ENCODE measurements at regions not wholly inside any gene's neighbourhood (a gene's known extent, or its start where the extent isn't known, plus 50 kb on each side); places are given as distances from the start of the nearest gene placed in this dataset.
A peak's percentile ranks its signal among the peaks of the same experiment; 100 is the strongest.

GRCh38 chrX:137891431-137891830 is 325.5 kb downstream of the ZIC3 start:
- TF ChIP-seq POLR2A (IDR thresholded peaks at IDR 0.05) (no peak), POLR2AphosphoS5 (IDR thresholded peaks at IDR 0.05) (no peak), CTCF (IDR thresholded peaks at IDR 0.05) (no peak), EP300 (IDR thresholded peaks at IDR 0.05) (no peak)
- ATAC-seq, result no peak
- 47 to 65% methylated on average over 2 of the region's 3 CpGs for WGBS, 2 donors (ENCODE audit: low coverage in 1 of 2)

GRCh38 chrX:137896123-137896522 is 330.2 kb downstream of the ZIC3 start:
- ATAC-seq, result no peak
- WGBS, 2 donors (ENCODE audit: low coverage in 1 of 2), result 40 to 53% methylated on average over 1 to 2 of the region's 3 CpGs
- no peak for TF ChIP-seq EP300 (IDR thresholded peaks at IDR 0.05)

More at GRCh38 chrX:137891431-137891830, 325.5 kb downstream of the ZIC3 start:
- H3K4me3 ChIP-seq, result no peak overlapping the region
- no peaks in the 10 kb centered on the region for H3K9me3 ChIP-seq
- H3K4me1 ChIP-seq, result no peaks in the 10 kb centered on the region
- no peak overlapping the region for H3K27ac ChIP-seq
- no peaks in the 10 kb centered on the region for H3K27me3 ChIP-seq
- H3K36me3 ChIP-seq, result no peaks in the 10 kb centered on the region

GRCh38 chrX:137915466-137915865 is 349.5 kb downstream of the ZIC3 start:
- no peaks in the 10 kb centered on the region for H3K9me3 ChIP-seq
- H3K27me3 ChIP-seq, result no peaks in the 10 kb centered on the region
- H3K27ac ChIP-seq, result no peak overlapping the region
- H3K4me1 ChIP-seq, result no peaks in the 10 kb centered on the region
- no peak overlapping the region for H3K4me3 ChIP-seq
- no CpG with 5 or more reads among the region's 3 CpGs for WGBS, 2 donors (ENCODE audit: low coverage in 1 of 2)
- ATAC-seq, result no peak
- no peaks in the 10 kb centered on the region for H3K36me3 ChIP-seq
- TF ChIP-seq POLR2A (IDR thresholded peaks at IDR 0.05), result no peak
- no peak for TF ChIP-seq POLR2AphosphoS5 (IDR thresholded peaks at IDR 0.05)
- TF ChIP-seq CTCF (IDR thresholded peaks at IDR 0.05), result no peak
- TF ChIP-seq EP300 (IDR thresholded peaks at IDR 0.05), result no peak

More at GRCh38 chrX:137896123-137896522, 330.2 kb downstream of the ZIC3 start:
- Histone ChIP-seq H3K4me3 (no peak overlapping the region), H3K9me3 (no peaks in the 10 kb centered on the region), H3K36me3 (no peaks in the 10 kb centered on the region), H3K27ac (no peak overlapping the region), H3K4me1 (no peaks in the 10 kb centered on the region), H3K27me3 (no peaks in the 10 kb centered on the region)

- no peak for TF ChIP-seq POLR2A (IDR thresholded peaks at IDR 0.05)
- no peak for TF ChIP-seq POLR2AphosphoS5 (IDR thresholded peaks at IDR 0.05)
- no peak for TF ChIP-seq CTCF (IDR thresholded peaks at IDR 0.05)
- TF ChIP-seq EP300 (IDR thresholded peaks at IDR 0.05), result no peak
- Histone ChIP-seq H3K27ac (no peak overlapping the region), H3K9me3 (no peaks in the 10 kb centered on the region), H3K36me3 (no peaks in the 10 kb centered on the region), H3K4me1 (no peaks in the 10 kb centered on the region), H3K4me3 (no peak overlapping the region), H3K27me3 (no peaks in the 10 kb centered on the region)
- 0% methylated on average over 1 of the region's 6 CpGs; no CpG with 5 or more reads in 1 of the 2 donors for WGBS, 2 donors (ENCODE audit: low coverage in 1 of 2)
- ATAC-seq, result no peak
Measured at GRCh38 chrX:137916090-137916746, 350.3 kb downstream of the ZIC3 start.

- H3K4me1 ChIP-seq, result no peaks in the 10 kb centered on the region
- H3K4me3 ChIP-seq, result no peak overlapping the region
- H3K27ac ChIP-seq, result no peak overlapping the region
- H3K27me3 ChIP-seq, result no peaks in the 10 kb centered on the region
- no peak for ATAC-seq
- no peaks in the 10 kb centered on the region for H3K36me3 ChIP-seq
- TF ChIP-seq POLR2A (IDR thresholded peaks at IDR 0.05), result no peak
- TF ChIP-seq CTCF (IDR thresholded peaks at IDR 0.05), result peak in 1 of 4 experiments; percentile 12
- H3K9me3 ChIP-seq, result no peaks in the 10 kb centered on the region
- 10 to 33% methylated on average over 1 of the region's 1 CpG for WGBS, 2 donors (ENCODE audit: low coverage in 1 of 2)
Measured at GRCh38 chrX:137926090-137926489, 360.2 kb downstream of the ZIC3 start.
